ENCODE measurements at regions not wholly inside any gene's neighbourhood (a gene's known extent, or its start where the extent isn't known, plus 50 kb on each side); places are given as distances from the start of the nearest gene placed in this dataset.

GRCh38 chr7:17599733-17600339 is 301.4 kb downstream of the AHR start:
- no peaks in the 10 kb centered on the region for H3K36me3 ChIP-seq
- no peak overlapping the region for H3K4me3 ChIP-seq
- no peaks in the 10 kb centered on the region for H3K4me1 ChIP-seq
- no peak overlapping the region for H3K27ac ChIP-seq
- DNase-seq = no peak
- TF ChIP-seq POLR2A (IDR thresholded peaks at IDR 0.05) = no peak
- TF ChIP-seq, protein P1, sequence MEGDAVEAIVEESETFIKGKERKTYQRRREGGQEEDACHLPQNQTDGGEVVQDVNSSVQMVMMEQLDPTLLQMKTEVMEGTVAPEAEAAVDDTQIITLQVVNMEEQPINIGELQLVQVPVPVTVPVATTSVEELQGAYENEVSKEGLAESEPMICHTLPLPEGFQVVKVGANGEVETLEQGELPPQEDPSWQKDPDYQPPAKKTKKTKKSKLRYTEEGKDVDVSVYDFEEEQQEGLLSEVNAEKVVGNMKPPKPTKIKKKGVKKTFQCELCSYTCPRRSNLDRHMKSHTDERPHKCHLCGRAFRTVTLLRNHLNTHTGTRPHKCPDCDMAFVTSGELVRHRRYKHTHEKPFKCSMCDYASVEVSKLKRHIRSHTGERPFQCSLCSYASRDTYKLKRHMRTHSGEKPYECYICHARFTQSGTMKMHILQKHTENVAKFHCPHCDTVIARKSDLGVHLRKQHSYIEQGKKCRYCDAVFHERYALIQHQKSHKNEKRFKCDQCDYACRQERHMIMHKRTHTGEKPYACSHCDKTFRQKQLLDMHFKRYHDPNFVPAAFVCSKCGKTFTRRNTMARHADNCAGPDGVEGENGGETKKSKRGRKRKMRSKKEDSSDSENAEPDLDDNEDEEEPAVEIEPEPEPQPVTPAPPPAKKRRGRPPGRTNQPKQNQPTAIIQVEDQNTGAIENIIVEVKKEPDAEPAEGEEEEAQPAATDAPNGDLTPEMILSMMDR (IDR thresholded peaks at IDR 0.05) = no peak
- no peaks in the 10 kb centered on the region for H3K9me3 ChIP-seq
- H3K27me3 ChIP-seq = no peaks in the 10 kb centered on the region

GRCh38 chr7:17600340-17600752 is 301.9 kb downstream of the AHR start:
- no peak overlapping the region for H3K27ac ChIP-seq
- DNase-seq = no peak
- no peaks in the 10 kb centered on the region for H3K36me3 ChIP-seq

DNA sequence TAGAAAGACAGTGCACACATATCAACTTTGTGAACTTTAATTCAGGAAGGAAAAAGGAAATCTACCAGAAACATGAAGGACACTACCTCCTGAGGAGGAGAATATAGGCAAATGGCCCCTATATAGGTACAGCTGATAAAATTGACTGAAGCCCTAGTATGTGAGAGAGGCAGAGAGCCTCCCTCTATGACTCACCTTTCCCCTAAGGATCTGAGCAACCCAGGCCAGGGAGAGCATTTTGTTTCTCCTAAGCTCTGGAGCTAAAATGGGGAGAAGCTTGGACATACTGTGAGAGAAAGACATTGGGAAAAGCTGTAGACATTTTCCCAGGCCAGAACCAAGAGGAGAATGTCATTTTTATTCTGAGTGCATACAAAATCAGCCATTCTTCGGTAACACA is 303.5 kb downstream of the AHR start:
- no peaks in the 10 kb centered on the region for H3K4me1 ChIP-seq
- H3K27ac ChIP-seq = no peak overlapping the region
- no peak for TF ChIP-seq POLR2A (IDR thresholded peaks at IDR 0.05)
- TF ChIP-seq, protein P1 (IDR thresholded peaks at IDR 0.05) = no peak
- H3K4me3 ChIP-seq = no peak overlapping the region
- no peaks in the 10 kb centered on the region for H3K9me3 ChIP-seq
- H3K36me3 ChIP-seq = no peaks in the 10 kb centered on the region
- no peak for DNase-seq
- H3K27me3 ChIP-seq = no peaks in the 10 kb centered on the region

More at GRCh38 chr7:17600340-17600752, 301.9 kb downstream of the AHR start:
- H3K4me1 ChIP-seq = no peaks in the 10 kb centered on the region
- TF ChIP-seq, protein P1 (IDR thresholded peaks at IDR 0.05) = no peak
- TF ChIP-seq POLR2A (IDR thresholded peaks at IDR 0.05) = no peak
- H3K27me3 ChIP-seq = no peaks in the 10 kb centered on the region
- no peak overlapping the region for H3K4me3 ChIP-seq
- H3K9me3 ChIP-seq = no peaks in the 10 kb centered on the region

- DNase-seq = no peak
- TF ChIP-seq, protein P1 (IDR thresholded peaks at IDR 0.05) = no peak
- TF ChIP-seq POLR2A (IDR thresholded peaks at IDR 0.05) = no peak
- H3K9me3 ChIP-seq = no peaks in the 10 kb centered on the region
- no peaks in the 10 kb centered on the region for H3K27me3 ChIP-seq
- no peak overlapping the region for H3K27ac ChIP-seq
- no peaks in the 10 kb centered on the region for H3K36me3 ChIP-seq
- H3K4me3 ChIP-seq = no peak overlapping the region
- no peaks in the 10 kb centered on the region for H3K4me1 ChIP-seq
These were observed 309.8 kb downstream of the AHR start for GRCh38 chr7:17608114-17608833.

DNA sequence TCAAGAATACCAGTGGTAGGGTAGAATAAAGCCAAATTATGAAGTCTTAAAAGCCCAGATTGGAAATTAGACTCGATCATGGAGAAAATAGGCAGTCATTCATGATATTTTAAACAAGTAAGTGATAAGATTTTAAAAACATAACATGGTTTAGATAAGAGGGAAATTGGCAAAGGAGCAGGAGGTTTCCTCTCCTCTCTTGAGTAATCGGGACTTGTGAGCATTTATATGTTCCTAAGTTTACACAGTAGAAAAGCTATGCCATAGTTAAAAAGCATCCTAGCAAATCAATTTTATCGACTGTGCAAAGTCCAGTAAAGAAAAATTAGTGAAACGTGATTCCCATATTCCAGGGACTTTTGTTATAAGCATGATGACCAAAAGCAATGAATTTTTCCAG is 313.2 kb downstream of the AHR start:
- H3K36me3 ChIP-seq = no peaks in the 10 kb centered on the region
- no peak overlapping the region for H3K27ac ChIP-seq
- no peak overlapping the region for H3K4me3 ChIP-seq
- no peaks in the 10 kb centered on the region for H3K9me3 ChIP-seq
- no peaks in the 10 kb centered on the region for H3K4me1 ChIP-seq
- DNase-seq = no peak
- TF ChIP-seq POLR2A (IDR thresholded peaks at IDR 0.05) = no peak
- TF ChIP-seq, protein P1 (IDR thresholded peaks at IDR 0.05) = no peak
- H3K27me3 ChIP-seq = no peaks in the 10 kb centered on the region
